Testis (tissue), 2 donors: ENCODE measurements at regions not wholly inside any gene's neighbourhood (a gene's known extent, or its start where the extent isn't known, plus 50 kb on each side); places are given as distances from the start of the nearest gene placed in this dataset.

Experiments used
- DNase-seq: peaks from one replicate; pipeline ENCODE4 v3.0.0-alpha.2; 2019
- H3K27ac ChIP-seq, 2 donors: fragments of 200-600 bp; sonication (generic); one replicate each; pipeline ENCODE4 v1.5.1; 2019
- H3K27me3 ChIP-seq: fragments of 200-600 bp; sonication (generic); one replicate; pipeline ENCODE4 v1.5.1; 2019
- H3K36me3 ChIP-seq: fragments of 200-600 bp; sonication (generic); one replicate; pipeline ENCODE4 v1.5.1; 2017; ENCODE audit warnings: low read depth; ENCODE audit errors: missing control alignments
- H3K4me1 ChIP-seq: fragments of 200-600 bp; sonication (generic); one replicate; pipeline ENCODE4 v1.5.1; 2019
- H3K4me3 ChIP-seq, 2 donors: fragments of 200-600 bp; sonication (generic); one replicate each; pipeline ENCODE4 v1.5.1; 2017 to 2019
- H3K9me3 ChIP-seq: fragments of 200-600 bp; sonication (generic); one replicate; pipeline ENCODE4 v1.5.1; 2017
- POLR2A ChIP-seq: fragments of 450-650 bp; IDR thresholded peaks from one replicate; pipeline ENCODE4 v1.6.1; 2017; ENCODE audit warnings: antibody characterized with exemption, mild to moderate bottlenecking, moderate library complexity
- WGBS, 2 donors: methylation state at CpG; one replicate each; pipeline ENCODE4 v1.1.5; 2018; 5-methylcytosine and 5-hydroxymethylcytosine counted together
- intact Hi-C: fragments of 100-400 bp; cut with DNase I; formaldehyde crosslinking; loops from one replicate; pipeline ENCODE4 v1.15.1; 2023; ENCODE audit warnings: low total_unique reads
- TF ChIP-seq, protein P1 (sequence below), 3 experiments: fragments of 450-650 bp in 2 of 3; fragments of 200-600 bp in 1 of 3; sonication (generic) in 1 of 3; IDR thresholded peaks; one replicate each; pipeline ENCODE4 v1.5.1; 2016 to 2019; ENCODE audit warnings: antibody characterized with exemption in 3 of 3, mild to moderate bottlenecking in 2 of 3, moderate library complexity in 1 of 3

- WGBS, 2 donors = 63 to 64% methylated on average over 5 of the region's 5 CpGs
- TF ChIP-seq, protein P1, sequence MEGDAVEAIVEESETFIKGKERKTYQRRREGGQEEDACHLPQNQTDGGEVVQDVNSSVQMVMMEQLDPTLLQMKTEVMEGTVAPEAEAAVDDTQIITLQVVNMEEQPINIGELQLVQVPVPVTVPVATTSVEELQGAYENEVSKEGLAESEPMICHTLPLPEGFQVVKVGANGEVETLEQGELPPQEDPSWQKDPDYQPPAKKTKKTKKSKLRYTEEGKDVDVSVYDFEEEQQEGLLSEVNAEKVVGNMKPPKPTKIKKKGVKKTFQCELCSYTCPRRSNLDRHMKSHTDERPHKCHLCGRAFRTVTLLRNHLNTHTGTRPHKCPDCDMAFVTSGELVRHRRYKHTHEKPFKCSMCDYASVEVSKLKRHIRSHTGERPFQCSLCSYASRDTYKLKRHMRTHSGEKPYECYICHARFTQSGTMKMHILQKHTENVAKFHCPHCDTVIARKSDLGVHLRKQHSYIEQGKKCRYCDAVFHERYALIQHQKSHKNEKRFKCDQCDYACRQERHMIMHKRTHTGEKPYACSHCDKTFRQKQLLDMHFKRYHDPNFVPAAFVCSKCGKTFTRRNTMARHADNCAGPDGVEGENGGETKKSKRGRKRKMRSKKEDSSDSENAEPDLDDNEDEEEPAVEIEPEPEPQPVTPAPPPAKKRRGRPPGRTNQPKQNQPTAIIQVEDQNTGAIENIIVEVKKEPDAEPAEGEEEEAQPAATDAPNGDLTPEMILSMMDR (IDR thresholded peaks at IDR 0.05) = no peak
- no peak for TF ChIP-seq POLR2A
- H3K4me1 ChIP-seq = no peaks in the 10 kb centered on the region
- H3K9me3 ChIP-seq = no peaks in the 10 kb centered on the region
- H3K4me3 ChIP-seq = no peak overlapping the region
- H3K27me3 ChIP-seq = no peaks in the 10 kb centered on the region
- no peak for DNase-seq
- no peaks in the 10 kb centered on the region for H3K36me3 ChIP-seq
- intact Hi-C loops = no loop called here
- no peak overlapping the region for H3K27ac ChIP-seq
These were observed 123.9 kb upstream of the LHX1 start for GRCh38 chr17:36813357-36813756.

- intact Hi-C loops = no loop called here
- WGBS, 2 donors = 34 to 51% methylated on average over 18 of the region's 18 CpGs
- Histone ChIP-seq H3K9me3 (no peaks in the 10 kb centered on the region), H3K36me3 (no peaks in the 10 kb centered on the region), H3K27ac (no peak overlapping the region), H3K27me3 (no peaks in the 10 kb centered on the region), H3K4me1 (no peaks in the 10 kb centered on the region), H3K4me3 (no peak overlapping the region)
- DNase-seq = no peak
- no peak for TF ChIP-seq POLR2A
- TF ChIP-seq, protein P1 (IDR thresholded peaks at IDR 0.05) = no peak
These were observed 123.2 kb upstream of the LHX1 start for GRCh38 chr17:36813957-36814563.

GRCh38 chr17:36814958-36815357 lies 122.3 kb upstream of the LHX1 start:
- H3K9me3 ChIP-seq = no peaks in the 10 kb centered on the region
- intact Hi-C loops = no loop called here
- no peak overlapping the region for H3K27ac ChIP-seq
- DNase-seq = no peak
- H3K4me1 ChIP-seq = no peaks in the 10 kb centered on the region
- no peaks in the 10 kb centered on the region for H3K36me3 ChIP-seq
- H3K27me3 ChIP-seq = no peaks in the 10 kb centered on the region
- WGBS, 2 donors = 75 to 82% methylated on average over 7 of the region's 7 CpGs
- H3K4me3 ChIP-seq = no peak overlapping the region
- TF ChIP-seq POLR2A = no peak
- TF ChIP-seq, protein P1 (IDR thresholded peaks at IDR 0.05) = no peak

- TF ChIP-seq, protein P1 (IDR thresholded peaks at IDR 0.05) = no peak
- no peak for TF ChIP-seq POLR2A
- H3K27me3 ChIP-seq = no peaks in the 10 kb centered on the region
- no peaks in the 10 kb centered on the region for H3K4me1 ChIP-seq
- 81 to 86% methylated on average over 11 to 17 of the region's 17 CpGs for WGBS, 2 donors
- intact Hi-C loops = no loop called here
- no peaks in the 10 kb centered on the region for H3K9me3 ChIP-seq
- no peak for DNase-seq
- no peak overlapping the region for H3K27ac ChIP-seq
- no peaks in the 10 kb centered on the region for H3K36me3 ChIP-seq
- no peak overlapping the region for H3K4me3 ChIP-seq
These were observed 120.9 kb upstream of the LHX1 start for GRCh38 chr17:36816214-36816906.

DNA sequence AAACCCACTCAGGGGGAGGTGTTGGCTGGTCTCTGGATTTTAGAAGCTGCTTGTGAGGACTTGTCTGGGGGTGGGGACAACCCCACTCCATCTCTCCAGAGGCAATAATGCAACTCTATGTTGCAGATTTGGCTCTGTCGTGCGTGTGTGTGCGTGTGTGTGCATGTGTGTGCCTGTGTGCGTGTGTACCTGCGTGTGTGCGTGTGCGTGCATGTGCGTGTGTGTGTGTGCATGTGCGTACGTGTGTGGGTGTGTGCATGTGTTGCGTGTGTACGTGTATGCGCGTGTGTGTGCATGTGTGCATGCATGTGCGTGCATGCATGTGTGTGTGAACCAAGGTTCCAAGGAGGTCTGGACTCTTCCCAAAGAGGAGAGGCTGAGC lies 120.4 kb upstream of the LHX1 start:
- no peak for DNase-seq
- H3K27me3 ChIP-seq = no peaks in the 10 kb centered on the region
- WGBS, 2 donors = 94 to 95% methylated on average over 9 to 15 of the region's 15 CpGs
- no peak overlapping the region for H3K27ac ChIP-seq
- intact Hi-C loops = no loop called here
- no peaks in the 10 kb centered on the region for H3K9me3 ChIP-seq
- TF ChIP-seq, protein P1 (IDR thresholded peaks at IDR 0.05) = no peak
- H3K4me1 ChIP-seq = no peaks in the 10 kb centered on the region
- no peaks in the 10 kb centered on the region for H3K36me3 ChIP-seq
- no peak overlapping the region for H3K4me3 ChIP-seq
